Mucosa of descending colon (tissue), 3 donors: ENCODE measurements at regions not wholly inside any gene's neighbourhood (a gene's known extent, or its start where the extent isn't known, plus 50 kb on each side); places are given as distances from the start of the nearest gene placed in this dataset.

Experiments
- ATAC-seq: fragments of 200-7000 bp; cut with Tn5 transposase; one replicate; pipeline ENCODE4 v1.9.1; 2020; ENCODE audit warnings: mild to moderate bottlenecking, moderate library complexity
- DNase-seq, 3 donors: peaks; one replicate each; pipeline ENCODE4 v3.0.0-alpha.2; 2020
- H3K36me3 ChIP-seq: fragments of 200-600 bp; one replicate; pipeline ENCODE4 v1.8.0; 2021; ENCODE audit warnings: low read depth, mild to moderate bottlenecking
- H3K4me1 ChIP-seq: fragments of 200-600 bp; one replicate; pipeline ENCODE4 v1.8.0; 2021; ENCODE audit warnings: low read depth, mild to moderate bottlenecking
- H3K4me3 ChIP-seq: fragments of 200-600 bp; one replicate; pipeline ENCODE4 v1.8.0; 2021; ENCODE audit warnings: mild to moderate bottlenecking
- H3K9me3 ChIP-seq: fragments of 200-600 bp; one replicate; pipeline ENCODE4 v1.8.0; 2021; ENCODE audit warnings: mild to moderate bottlenecking
- CTCF ChIP-seq: fragments of 200-600 bp; IDR thresholded peaks from one replicate; pipeline ENCODE4 v1.8.0; 2022; ENCODE audit warnings: antibody characterized with exemption, mild to moderate bottlenecking
- intact Hi-C, 2 donors: fragments of 100-400 bp; cut with DNase I in 1 of 2; cut with micrococcal nuclease in 1 of 2; formaldehyde crosslinking; loops; one replicate each; pipeline versions ENCODE4 v1.11.0 to v1.11.1; 2022; cut with DNase I, micrococcal nuclease
- donor health status: DM: no; HTN: no; CAD: no; lungs with moderate emphysema.
- donor health status: DM: no; HTN: no; CAD: no.
- donor health status: DM: no; HTN: yes; CAD: no.

- no peak for ATAC-seq
- no peak for TF ChIP-seq CTCF
- no peak for DNase-seq
- H3K4me3 ChIP-seq, result no peak overlapping the region
- intact Hi-C loops, result no loop called here
- H3K9me3 ChIP-seq, result no peaks in the 10 kb centered on the region
- H3K4me1 ChIP-seq, result no peaks in the 10 kb centered on the region
- H3K36me3 ChIP-seq, result no peaks in the 10 kb centered on the region
Measured at GRCh38 chr15:39094116-39094515, 486.8 kb upstream of the THBS1 start.

- DNase-seq, result no peak
- H3K4me3 ChIP-seq, result no peak overlapping the region
- intact Hi-C loops, result no loop called here
- no peaks in the 10 kb centered on the region for H3K9me3 ChIP-seq
- H3K4me1 ChIP-seq, result no peaks in the 10 kb centered on the region
- no peaks in the 10 kb centered on the region for H3K36me3 ChIP-seq
- ATAC-seq, result no peak
- TF ChIP-seq CTCF, result no peak
Measured at GRCh38 chr15:39095218-39095879, 485.5 kb upstream of the THBS1 start.

- ATAC-seq, result no peak
- no peak for DNase-seq
- Histone ChIP-seq H3K4me1 (no peaks in the 10 kb centered on the region), H3K4me3 (no peak overlapping the region), H3K36me3 (no peaks in the 10 kb centered on the region), H3K9me3 (no peaks in the 10 kb centered on the region)
- TF ChIP-seq CTCF, result no peak
- intact Hi-C loops, result no loop called here
Measured at GRCh38 chr15:39096608-39097205, 484.2 kb upstream of the THBS1 start.

- no peak for DNase-seq
- Histone ChIP-seq H3K9me3 (no peaks in the 10 kb centered on the region), H3K4me3 (no peak overlapping the region), H3K4me1 (no peaks in the 10 kb centered on the region), H3K36me3 (no peaks in the 10 kb centered on the region)
- no peak for ATAC-seq
- intact Hi-C loops, result no loop called here
- no peak for TF ChIP-seq CTCF
Measured at GRCh38 chr15:39099524-39099923, 481.4 kb upstream of the THBS1 start.

- no peak for TF ChIP-seq CTCF
- ATAC-seq (no peak), DNase-seq (no peak)
- Histone ChIP-seq H3K4me3 (no peak overlapping the region), H3K4me1 (no peaks in the 10 kb centered on the region), H3K9me3 (no peaks in the 10 kb centered on the region), H3K36me3 (no peaks in the 10 kb centered on the region)
- intact Hi-C loops, result no loop called here
Measured at GRCh38 chr15:39100106-39100660, 480.7 kb upstream of the THBS1 start.
